ENCODE measurements at regions not wholly inside any gene's neighbourhood (a gene's known extent, or its start where the extent isn't known, plus 50 kb on each side); places are given as distances from the start of the nearest gene placed in this dataset.

- no peak for TF ChIP-seq CTCF (IDR thresholded peaks at IDR 0.05; ENCODE audit: low read depth, low read length, missing input control)
- no peak for TF ChIP-seq FOXA2 (IDR thresholded peaks at IDR 0.05)
These were observed 262.7 kb downstream of the JRKL start (continued) for GRCh38 chr11:96652516-96652915.

- Histone ChIP-seq H3K36me3 (ENCODE audit: control insufficient read depth in 4 of 4, insufficient read depth in 3 of 4, low read depth in 1 of 4, low read length in 3 of 4) (no peaks in the 10 kb centered on the region), H3K9me3 (ENCODE audit: control insufficient read depth in 4 of 4, low read length in 3 of 4) (no peaks in the 10 kb centered on the region), H3K27ac (ENCODE audit: low read depth in 1 of 2, low read length in 2 of 2) (no peak overlapping the region), H3K9ac (ENCODE audit: low read depth in 1 of 2, low read length in 2 of 2) (no peak overlapping the region), H3K4me3 (ENCODE audit: low read depth in 1 of 3, low read length in 3 of 3) (no peak overlapping the region), H3K27me3 (ENCODE audit: control insufficient read depth in 4 of 4, insufficient read depth in 4 of 4, low read length in 3 of 4) (no peaks in the 10 kb centered on the region), H3K4me1 (ENCODE audit: control insufficient read depth in 4 of 4, insufficient read depth in 4 of 4, low read length in 3 of 4) (no peaks in the 10 kb centered on the region)
- 69% methylated on average over 2 of the region's 2 CpGs for WGBS
- no peak for DNase-seq (ENCODE audit: low spot score)
- TF ChIP-seq, protein P1, sequence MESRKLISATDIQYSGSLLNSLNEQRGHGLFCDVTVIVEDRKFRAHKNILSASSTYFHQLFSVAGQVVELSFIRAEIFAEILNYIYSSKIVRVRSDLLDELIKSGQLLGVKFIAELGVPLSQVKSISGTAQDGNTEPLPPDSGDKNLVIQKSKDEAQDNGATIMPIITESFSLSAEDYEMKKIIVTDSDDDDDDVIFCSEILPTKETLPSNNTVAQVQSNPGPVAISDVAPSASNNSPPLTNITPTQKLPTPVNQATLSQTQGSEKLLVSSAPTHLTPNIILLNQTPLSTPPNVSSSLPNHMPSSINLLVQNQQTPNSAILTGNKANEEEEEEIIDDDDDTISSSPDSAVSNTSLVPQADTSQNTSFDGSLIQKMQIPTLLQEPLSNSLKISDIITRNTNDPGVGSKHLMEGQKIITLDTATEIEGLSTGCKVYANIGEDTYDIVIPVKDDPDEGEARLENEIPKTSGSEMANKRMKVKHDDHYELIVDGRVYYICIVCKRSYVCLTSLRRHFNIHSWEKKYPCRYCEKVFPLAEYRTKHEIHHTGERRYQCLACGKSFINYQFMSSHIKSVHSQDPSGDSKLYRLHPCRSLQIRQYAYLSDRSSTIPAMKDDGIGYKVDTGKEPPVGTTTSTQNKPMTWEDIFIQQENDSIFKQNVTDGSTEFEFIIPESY (IDR thresholded peaks at IDR 0.05), result no peak
- TF ChIP-seq EGR1 (IDR thresholded peaks at IDR 0.05; ENCODE audit: low read depth in 2 of 2), result no peak
- TF ChIP-seq FOXA1 (IDR thresholded peaks at IDR 0.05), result no peak
- no peak for TF ChIP-seq ATF3 (IDR thresholded peaks at IDR 0.05)
- no peak for TF ChIP-seq RXRA (IDR thresholded peaks at IDR 0.05)
- TF ChIP-seq HNF4G (IDR thresholded peaks at IDR 0.05), result no peak
- no peak for TF ChIP-seq FOXA2 (IDR thresholded peaks at IDR 0.05)
- no peak for TF ChIP-seq JUND (IDR thresholded peaks at IDR 0.05)
- TF ChIP-seq REST (IDR thresholded peaks at IDR 0.05), result no peak
- no peak for TF ChIP-seq HNF4A (conservative IDR thresholded peaks at IDR 0.05)
- no peak for TF ChIP-seq SP1 (IDR thresholded peaks at IDR 0.05)
- TF ChIP-seq GABPA (IDR thresholded peaks at IDR 0.05 in 1 of 2, conservative IDR thresholded peaks at IDR 0.05 in 1 of 2), result no peak
These were observed 265.7 kb downstream of the JRKL start for GRCh38 chr11:96655474-96655873.

GRCh38 chr11:96658436-96658835, 268.6 kb downstream of the JRKL start:
- 72% methylated on average over 5 of the region's 5 CpGs for WGBS
- no peak for DNase-seq (ENCODE audit: low spot score)
- Histone ChIP-seq H3K9me3 (ENCODE audit: control insufficient read depth in 4 of 4, low read length in 3 of 4) (no peaks in the 10 kb centered on the region), H3K9ac (ENCODE audit: low read depth in 1 of 2, low read length in 2 of 2) (no peak overlapping the region), H3K4me1 (ENCODE audit: control insufficient read depth in 4 of 4, insufficient read depth in 4 of 4, low read length in 3 of 4) (no peaks in the 10 kb centered on the region), H3K27ac (ENCODE audit: low read depth in 1 of 2, low read length in 2 of 2) (no peak overlapping the region), H3K36me3 (ENCODE audit: control insufficient read depth in 4 of 4, insufficient read depth in 3 of 4, low read depth in 1 of 4, low read length in 3 of 4) (no peaks in the 10 kb centered on the region), H3K27me3 (ENCODE audit: control insufficient read depth in 4 of 4, insufficient read depth in 4 of 4, low read length in 3 of 4) (no peaks in the 10 kb centered on the region), H3K4me3 (ENCODE audit: low read depth in 1 of 3, low read length in 3 of 3) (no peak overlapping the region)
- TF ChIP-seq ATF3 (IDR thresholded peaks at IDR 0.05) (no peak), REST (IDR thresholded peaks at IDR 0.05) (no peak)
